Astrocyte (in vitro differentiated cells and primary cell): ENCODE measurements at regions not wholly inside any gene's neighbourhood (a gene's known extent, or its start where the extent isn't known, plus 50 kb on each side); places are given as distances from the start of the nearest gene placed in this dataset.

Experiments used
- DNase-seq: peaks from one replicate; pipeline ENCODE4 v3.0.0-alpha.2; 2010; ENCODE audit warnings: low read depth
- FAIRE-seq: peaks from 2 replicates; lab custom pipeline; 2011; peaks lifted over from hg19 to GRCh38; lab: Jason Lieb, UNC
- H2AFZ ChIP-seq: 2 replicates; pipeline ENCODE4 v1.6.0; 2012; ENCODE audit warnings: low read depth, low read length, inconsistent platforms
- H3K27ac ChIP-seq: 2 replicates; pipeline ENCODE4 v1.5.1; 2011; ENCODE audit warnings: low read depth, low read length, inconsistent platforms
- H3K27me3 ChIP-seq: 2 replicates; pipeline ENCODE4 v1.6.0; 2011; ENCODE audit warnings: low read length, inconsistent platforms; ENCODE audit not compliant: insufficient read depth
- H3K36me3 ChIP-seq: 2 replicates; pipeline ENCODE4 v1.5.1; 2011; ENCODE audit warnings: low read length, inconsistent platforms; ENCODE audit not compliant: insufficient read depth
- H3K4me1 ChIP-seq: 2 replicates; pipeline ENCODE4 v1.5.1; 2011; ENCODE audit warnings: low read length, inconsistent platforms; ENCODE audit not compliant: insufficient read depth
- H3K4me2 ChIP-seq: 2 replicates; pipeline ENCODE4 v1.6.0; 2012; ENCODE audit warnings: low read length, inconsistent platforms
- H3K4me3 ChIP-seq: 2 replicates; pipeline ENCODE4 v1.5.1; 2011; ENCODE audit warnings: low read depth, mild to moderate bottlenecking, low read length, inconsistent platforms; ENCODE audit not compliant: insufficient read depth
- H3K79me2 ChIP-seq: 2 replicates; pipeline ENCODE4 v1.6.0; 2012; ENCODE audit warnings: mild to moderate bottlenecking, low read length, inconsistent platforms; ENCODE audit not compliant: insufficient read depth
- H3K9ac ChIP-seq: 2 replicates; pipeline ENCODE4 v1.6.0; 2012; ENCODE audit warnings: mild to moderate bottlenecking, low read length, inconsistent platforms
- H3K9me3 ChIP-seq: 2 replicates; pipeline ENCODE4 v1.5.1; 2012; ENCODE audit warnings: low read depth, mild to moderate bottlenecking, low read length, inconsistent platforms; ENCODE audit not compliant: insufficient read depth
- H4K20me1 ChIP-seq: 2 replicates; pipeline ENCODE4 v1.6.0; 2012; ENCODE audit warnings: low read length, inconsistent platforms; ENCODE audit not compliant: insufficient read depth
- H3K27ac Mint-ChIP-seq: one replicate; pipeline ENCODE4 v1.8.0; 2021; ENCODE audit warnings: mild to moderate bottlenecking, mixed read lengths; ENCODE audit not compliant: unreplicated experiment
- H3K27me3 Mint-ChIP-seq: one replicate; pipeline ENCODE4 v1.8.0; 2021; ENCODE audit warnings: low read depth, mixed read lengths; ENCODE audit not compliant: unreplicated experiment
- H3K36me3 Mint-ChIP-seq: one replicate; pipeline ENCODE4 v1.8.0; 2021; ENCODE audit warnings: low read depth, mixed read lengths; ENCODE audit not compliant: unreplicated experiment
- H3K4me1 Mint-ChIP-seq: one replicate; pipeline ENCODE4 v1.8.0; 2021; ENCODE audit warnings: low read depth, mixed read lengths; ENCODE audit not compliant: unreplicated experiment
- H3K4me3 Mint-ChIP-seq: one replicate; pipeline ENCODE4 v1.8.0; 2021; ENCODE audit warnings: mild to moderate bottlenecking, moderate library complexity, mixed read lengths; ENCODE audit not compliant: unreplicated experiment
- H3K9me3 Mint-ChIP-seq: one replicate; pipeline ENCODE4 v1.8.0; 2021; ENCODE audit warnings: mild to moderate bottlenecking, mixed read lengths; ENCODE audit not compliant: unreplicated experiment
- CTCF ChIP-seq: IDR thresholded peaks from 2 replicates; pipeline ENCODE4 v1.5.1; 2011; ENCODE audit warnings: low read depth, mild to moderate bottlenecking, inconsistent platforms, low read length, moderate library complexity; ENCODE audit not compliant: insufficient read depth
- EZH2 ChIP-seq: IDR thresholded peaks from 2 replicates; pipeline ENCODE4 v1.6.1; 2012; ENCODE audit warnings: mild to moderate bottlenecking, low read length, inconsistent platforms; ENCODE audit not compliant: insufficient read depth

- peaks cover 17% of the 10 kb centered on the region for H3K4me1 Mint-ChIP-seq
- FAIRE-seq, result no peak
- H3K4me2 ChIP-seq, result no peak overlapping the region
These were observed 435.7 kb downstream of the GXYLT1 start for GRCh38 chr12:41709012-41709411.

GRCh38 chr12:41706376-41706775 is 438.3 kb downstream of the GXYLT1 start:
- no peak for DNase-seq
- H3K27ac ChIP-seq, result no peak overlapping the region
- no peak for TF ChIP-seq CTCF
- TF ChIP-seq EZH2, result no peak
- H3K79me2 ChIP-seq, result no peaks in the 10 kb centered on the region
- H3K9me3 Mint-ChIP-seq, result no peaks in the 10 kb centered on the region
- H2AFZ ChIP-seq, result no peak overlapping the region
- no peak overlapping the region for H3K4me2 ChIP-seq
- no peaks in the 10 kb centered on the region for H3K4me1 ChIP-seq
- H3K9me3 ChIP-seq, result no peaks in the 10 kb centered on the region
- H3K4me1 Mint-ChIP-seq, result peaks cover 20% of the 10 kb centered on the region
- no peaks in the 10 kb centered on the region for H4K20me1 ChIP-seq
- no peaks in the 10 kb centered on the region for H3K27me3 Mint-ChIP-seq
- no peak overlapping the region for H3K9ac ChIP-seq
- no peak overlapping the region for H3K27ac Mint-ChIP-seq
- FAIRE-seq, result no peak
- no peaks in the 10 kb centered on the region for H3K36me3 ChIP-seq
- no peaks in the 10 kb centered on the region for H3K36me3 Mint-ChIP-seq
- no peak overlapping the region for H3K4me3 ChIP-seq
- H3K4me3 Mint-ChIP-seq, result no peak overlapping the region
- H3K27me3 ChIP-seq, result no peaks in the 10 kb centered on the region

More at GRCh38 chr12:41709012-41709411, 435.7 kb downstream of the GXYLT1 start:
- no peak overlapping the region for H3K4me3 Mint-ChIP-seq
- no peak for TF ChIP-seq EZH2
- TF ChIP-seq CTCF, result no peak
- Histone ChIP-seq H3K4me1 (no peaks in the 10 kb centered on the region), H4K20me1 (no peaks in the 10 kb centered on the region), H3K27ac (peak overlapping the region; percentile 48), H3K4me3 (no peak overlapping the region), H3K36me3 (no peaks in the 10 kb centered on the region), H3K9ac (no peak overlapping the region), H3K27me3 (no peaks in the 10 kb centered on the region), H3K9me3 (no peaks in the 10 kb centered on the region), H3K79me2 (no peaks in the 10 kb centered on the region), H2AFZ (no peak overlapping the region)
- DNase-seq, result no peak
- H3K36me3 Mint-ChIP-seq, result no peaks in the 10 kb centered on the region
- no peaks in the 10 kb centered on the region for H3K9me3 Mint-ChIP-seq
- H3K27ac Mint-ChIP-seq, result peak overlapping the region; percentile 35
- no peaks in the 10 kb centered on the region for H3K27me3 Mint-ChIP-seq

- H3K27ac ChIP-seq, result no peak overlapping the region
- Mint-ChIP-seq H3K27me3 (no peaks in the 10 kb centered on the region), H3K9me3 (no peaks in the 10 kb centered on the region), H3K36me3 (no peaks in the 10 kb centered on the region), H3K27ac (no peak overlapping the region), H3K4me3 (no peak overlapping the region), H3K4me1 (peaks cover 4% of the 10 kb centered on the region)
- DNase-seq, result no peak
- no peak overlapping the region for H3K9ac ChIP-seq
- H4K20me1 ChIP-seq, result no peaks in the 10 kb centered on the region
- H3K4me2 ChIP-seq, result no peak overlapping the region
- H2AFZ ChIP-seq, result no peak overlapping the region
- H3K27me3 ChIP-seq, result no peaks in the 10 kb centered on the region
- no peak for FAIRE-seq
- H3K36me3 ChIP-seq, result no peaks in the 10 kb centered on the region
- no peak overlapping the region for H3K4me3 ChIP-seq
- no peaks in the 10 kb centered on the region for H3K79me2 ChIP-seq
- no peak for TF ChIP-seq CTCF
- no peak for TF ChIP-seq EZH2
- H3K4me1 ChIP-seq, result no peaks in the 10 kb centered on the region
- no peaks in the 10 kb centered on the region for H3K9me3 ChIP-seq
These were observed 442.6 kb downstream of the GXYLT1 start for GRCh38 chr12:41701943-41702601.
